Stimulated activated naive CD8-positive, alpha-beta T cell treated with anti-CD3 and anti-CD28 coated beads, Interleukin-15, Interleukin-2, amounts not matched to agents 100 ng/mL and 50 ng/mL, for 24 hours (primary cell): ENCODE measurements at regions not wholly inside any gene's neighbourhood (a gene's known extent, or its start where the extent isn't known, plus 50 kb on each side); places are given as distances from the start of the nearest gene placed in this dataset.

Source experiments
- H3K27ac Mint-ChIP-seq: one replicate; pipeline ENCODE4 v1.8.0; 2021; ENCODE audit warnings: mild to moderate bottlenecking, mixed read lengths
- H3K27me3 Mint-ChIP-seq: one replicate; pipeline ENCODE4 v1.8.0; 2021; ENCODE audit warnings: mixed read lengths
- H3K36me3 Mint-ChIP-seq: one replicate; pipeline ENCODE4 v1.8.0; 2021; ENCODE audit warnings: low read depth, mixed read lengths
- H3K4me1 Mint-ChIP-seq: one replicate; pipeline ENCODE4 v1.8.0; 2021; ENCODE audit warnings: low read depth, mixed read lengths
- H3K4me3 Mint-ChIP-seq: one replicate; pipeline ENCODE4 v1.8.0; 2021; ENCODE audit warnings: mild to moderate bottlenecking, mixed read lengths
- H3K9me3 Mint-ChIP-seq: one replicate; pipeline ENCODE4 v1.8.0; 2021; ENCODE audit warnings: mixed read lengths

- Mint-ChIP-seq H3K36me3 (no peaks in the 10 kb centered on the region), H3K27me3 (peaks cover 82% of the 10 kb centered on the region), H3K27ac (no peak overlapping the region), H3K9me3 (no peaks in the 10 kb centered on the region), H3K4me3 (peak overlapping the region; percentile 32), H3K4me1 (peaks cover 15% of the 10 kb centered on the region)
Measured at GRCh38 chr18:26654616-26655524, 106.5 kb upstream of the KCTD1 start.

GRCh38 chr18:26653943-26654615, 105.7 kb upstream of the KCTD1 start:
- no peak overlapping the region for H3K27ac Mint-ChIP-seq
- H3K36me3 Mint-ChIP-seq: no peaks in the 10 kb centered on the region
- H3K9me3 Mint-ChIP-seq: no peaks in the 10 kb centered on the region
- H3K4me3 Mint-ChIP-seq: no peak overlapping the region
- H3K4me1 Mint-ChIP-seq: peaks cover 15% of the 10 kb centered on the region
- H3K27me3 Mint-ChIP-seq: peaks cover 76% of the 10 kb centered on the region

- H3K36me3 Mint-ChIP-seq: no peaks in the 10 kb centered on the region
- H3K4me1 Mint-ChIP-seq: peaks cover 12% of the 10 kb centered on the region
- H3K27me3 Mint-ChIP-seq: peaks cover 61% of the 10 kb centered on the region
- no peak overlapping the region for H3K4me3 Mint-ChIP-seq
- no peak overlapping the region for H3K27ac Mint-ChIP-seq
- no peaks in the 10 kb centered on the region for H3K9me3 Mint-ChIP-seq
Measured at GRCh38 chr18:26652501-26652900, 104.1 kb upstream of the KCTD1 start.

DNA sequence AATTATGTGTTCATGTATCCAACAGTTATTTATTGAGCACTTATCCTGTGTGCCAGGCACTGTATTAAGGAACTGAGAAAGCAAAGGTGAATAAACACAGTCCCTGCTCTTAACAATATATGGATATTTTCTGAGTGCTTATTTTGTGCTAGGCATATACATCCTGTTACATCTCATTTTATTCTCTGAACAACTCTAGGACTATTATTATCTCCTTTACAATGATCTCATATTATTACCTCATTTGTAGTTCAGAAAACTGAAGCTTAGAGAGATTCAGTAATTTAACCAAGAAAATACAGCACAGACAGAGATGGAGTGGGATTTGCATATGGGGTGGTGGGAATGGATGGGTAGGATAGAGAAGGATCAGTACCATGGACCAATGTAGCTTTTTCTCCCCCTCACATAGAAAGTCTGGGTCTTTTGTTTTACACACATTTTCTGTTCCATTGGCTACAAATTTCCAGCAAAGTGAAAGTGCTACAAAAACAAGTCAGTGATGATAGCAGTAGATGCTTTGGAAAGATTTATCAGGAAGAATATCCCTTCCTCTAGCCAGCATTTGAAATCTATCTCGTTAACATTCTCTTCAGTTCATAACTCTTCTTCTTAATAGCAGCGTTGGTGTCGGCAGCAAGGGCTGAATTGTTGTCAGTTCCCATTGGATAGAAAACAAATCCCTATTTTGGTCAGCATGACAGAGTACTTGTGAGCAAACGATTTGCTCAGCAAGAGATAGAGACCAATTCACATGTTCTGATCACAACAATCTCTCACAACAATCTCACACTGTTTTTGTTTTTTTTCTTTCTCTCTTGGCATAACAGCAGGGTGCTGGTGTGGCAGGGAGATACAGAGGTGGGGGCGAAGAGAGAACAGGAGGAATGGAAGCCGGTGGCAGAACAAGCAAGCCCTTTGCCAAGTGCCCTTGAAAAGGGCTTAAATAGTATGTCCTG, 102.2 kb upstream of the KCTD1 start:
- Mint-ChIP-seq H3K27ac (no peak overlapping the region), H3K36me3 (no peaks in the 10 kb centered on the region), H3K27me3 (peaks cover 58% of the 10 kb centered on the region), H3K4me1 (peaks cover 5% of the 10 kb centered on the region), H3K4me3 (no peak overlapping the region), H3K9me3 (no peaks in the 10 kb centered on the region)

GRCh38 chr18:26649193-26649543, 100.8 kb upstream of the KCTD1 start:
- Mint-ChIP-seq H3K27me3 (peaks cover 45% of the 10 kb centered on the region), H3K27ac (no peak overlapping the region), H3K9me3 (no peaks in the 10 kb centered on the region), H3K4me3 (no peak overlapping the region), H3K4me1 (no peaks in the 10 kb centered on the region), H3K36me3 (no peaks in the 10 kb centered on the region)

DNA sequence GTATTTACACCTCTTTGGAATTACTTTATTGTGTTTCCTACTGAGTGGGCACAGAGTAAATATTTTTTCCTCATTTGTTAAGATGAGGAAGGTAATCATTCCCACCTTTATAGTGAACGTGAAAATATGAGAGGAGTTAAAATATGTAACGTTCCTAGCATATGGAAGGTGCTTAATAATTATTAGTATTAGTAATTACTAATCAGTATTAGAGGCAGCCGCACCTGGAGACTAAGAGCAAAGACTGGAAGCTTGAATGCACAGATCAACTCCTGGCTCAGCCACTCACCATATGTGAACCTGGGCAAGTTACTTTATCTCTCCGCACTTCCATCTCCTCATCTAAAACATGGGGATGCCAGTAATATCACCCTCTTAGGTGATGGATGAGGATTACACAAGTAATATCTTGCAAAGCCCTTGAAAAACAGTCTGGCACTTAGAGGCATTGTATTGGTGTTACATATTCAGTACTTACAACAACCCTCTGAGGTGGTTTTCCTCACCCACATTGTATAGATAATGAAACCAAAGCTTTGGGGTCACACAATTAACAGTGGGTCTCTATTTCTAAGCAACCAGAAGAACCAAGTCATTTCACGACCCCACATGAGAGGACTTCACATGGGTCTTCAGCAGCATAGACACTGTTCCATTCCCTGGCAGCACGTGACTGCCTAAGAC, 100.3 kb upstream of the KCTD1 start:
- Mint-ChIP-seq H3K9me3 (no peaks in the 10 kb centered on the region), H3K27me3 (peaks cover 43% of the 10 kb centered on the region), H3K4me1 (no peaks in the 10 kb centered on the region), H3K27ac (no peak overlapping the region), H3K36me3 (no peaks in the 10 kb centered on the region), H3K4me3 (no peak overlapping the region)

DNA sequence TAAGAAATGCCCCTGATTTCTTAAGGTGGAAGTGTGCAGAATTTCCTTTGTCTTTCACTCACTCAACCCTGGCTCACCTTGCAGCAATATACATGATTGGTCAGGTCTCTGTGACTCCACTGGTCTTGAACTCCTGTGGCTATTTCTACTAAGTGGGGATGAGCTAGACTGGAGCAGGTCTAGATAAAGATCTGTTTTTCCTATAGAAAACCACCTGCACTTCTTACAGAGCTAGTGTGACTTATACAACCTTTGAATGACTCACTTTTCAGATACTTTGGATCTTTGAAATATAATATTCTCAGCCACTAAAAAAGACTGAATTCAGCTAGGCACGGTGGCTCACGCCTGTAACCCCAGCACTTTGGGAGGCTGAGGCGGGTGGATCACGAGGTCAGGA, 98.5 kb upstream of the KCTD1 start:
- Mint-ChIP-seq H3K27me3 (peaks cover 30% of the 10 kb centered on the region), H3K4me3 (no peak overlapping the region), H3K27ac (no peak overlapping the region), H3K9me3 (no peaks in the 10 kb centered on the region), H3K4me1 (no peaks in the 10 kb centered on the region), H3K36me3 (no peaks in the 10 kb centered on the region)

- Mint-ChIP-seq H3K36me3 (no peaks in the 10 kb centered on the region), H3K9me3 (no peaks in the 10 kb centered on the region), H3K4me3 (no peak overlapping the region), H3K27ac (no peak overlapping the region), H3K27me3 (peaks cover 14% of the 10 kb centered on the region), H3K4me1 (no peaks in the 10 kb centered on the region)
Measured at GRCh38 chr18:26642440-26643348, 94.3 kb upstream of the KCTD1 start.

DNA sequence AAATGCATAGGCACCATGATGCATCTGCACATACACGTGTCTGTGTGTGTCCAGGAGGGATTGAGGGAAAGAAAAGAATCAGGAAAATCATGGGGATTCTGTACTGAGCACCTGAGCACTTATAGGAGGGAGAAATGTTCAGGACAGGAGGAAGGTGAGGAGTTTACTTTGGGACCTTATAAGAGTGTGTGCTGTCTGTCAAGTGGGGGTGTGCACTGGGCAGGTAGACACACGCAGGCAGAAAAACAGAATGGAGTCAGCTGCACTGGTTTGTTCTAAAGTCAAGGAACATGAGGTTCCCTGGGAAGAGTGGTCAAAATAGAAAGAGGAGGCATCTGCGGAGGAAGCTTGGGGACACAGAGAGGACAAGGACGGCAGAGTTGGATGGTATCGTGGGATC, 92.2 kb upstream of the KCTD1 start:
- H3K4me3 Mint-ChIP-seq: no peak overlapping the region
- no peak overlapping the region for H3K27ac Mint-ChIP-seq
- H3K27me3 Mint-ChIP-seq: peaks cover 9% of the 10 kb centered on the region
- no peaks in the 10 kb centered on the region for H3K9me3 Mint-ChIP-seq
- no peaks in the 10 kb centered on the region for H3K4me1 Mint-ChIP-seq
- H3K36me3 Mint-ChIP-seq: no peaks in the 10 kb centered on the region

DNA sequence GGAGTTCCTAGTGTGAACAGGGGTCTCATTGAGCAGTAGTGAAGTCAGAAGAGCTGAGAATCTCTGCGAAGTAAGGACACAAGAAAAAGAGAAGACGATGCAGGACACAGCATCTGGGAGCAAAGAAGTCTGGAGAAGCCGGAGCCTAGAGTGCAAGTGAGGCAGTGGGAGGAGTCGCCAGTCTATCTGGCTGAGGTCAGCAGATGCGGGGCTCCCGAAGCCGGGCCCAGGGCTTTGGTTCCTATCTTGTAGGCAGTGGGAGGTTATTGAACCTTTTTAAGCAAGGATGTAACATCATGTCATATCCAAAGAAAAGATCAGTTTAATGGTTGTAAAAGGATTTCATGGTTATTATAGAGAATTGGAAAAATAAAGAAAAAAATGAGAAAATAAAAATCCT, 90.8 kb upstream of the KCTD1 start:
- H3K4me3 Mint-ChIP-seq: no peak overlapping the region
- H3K27ac Mint-ChIP-seq: no peak overlapping the region
- no peaks in the 10 kb centered on the region for H3K4me1 Mint-ChIP-seq
- no peaks in the 10 kb centered on the region for H3K9me3 Mint-ChIP-seq
- no peaks in the 10 kb centered on the region for H3K36me3 Mint-ChIP-seq
- H3K27me3 Mint-ChIP-seq: peaks cover 8% of the 10 kb centered on the region

DNA sequence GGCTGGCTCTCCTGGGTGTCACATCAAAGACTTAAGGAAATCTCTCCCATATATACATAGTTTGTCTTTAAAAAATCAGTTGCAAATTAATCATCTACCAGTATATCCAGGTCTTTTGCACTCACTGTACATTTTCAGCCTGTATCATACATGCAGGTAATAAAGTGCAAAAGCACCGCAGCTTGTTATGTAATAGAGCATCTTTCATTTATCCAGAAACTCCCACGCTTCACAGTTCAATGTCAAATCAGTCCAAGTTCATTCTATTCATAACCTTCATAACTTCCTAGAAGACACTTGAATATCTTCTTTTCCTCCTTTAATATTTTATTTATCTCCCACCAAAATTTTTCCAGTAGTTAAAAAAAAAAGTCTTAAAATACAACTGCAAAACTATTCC, 89.6 kb upstream of the KCTD1 start:
- H3K4me3 Mint-ChIP-seq: no peak overlapping the region
- peaks cover 5% of the 10 kb centered on the region for H3K27me3 Mint-ChIP-seq
- no peaks in the 10 kb centered on the region for H3K4me1 Mint-ChIP-seq
- H3K9me3 Mint-ChIP-seq: no peaks in the 10 kb centered on the region
- no peak overlapping the region for H3K27ac Mint-ChIP-seq
- H3K36me3 Mint-ChIP-seq: no peaks in the 10 kb centered on the region

DNA sequence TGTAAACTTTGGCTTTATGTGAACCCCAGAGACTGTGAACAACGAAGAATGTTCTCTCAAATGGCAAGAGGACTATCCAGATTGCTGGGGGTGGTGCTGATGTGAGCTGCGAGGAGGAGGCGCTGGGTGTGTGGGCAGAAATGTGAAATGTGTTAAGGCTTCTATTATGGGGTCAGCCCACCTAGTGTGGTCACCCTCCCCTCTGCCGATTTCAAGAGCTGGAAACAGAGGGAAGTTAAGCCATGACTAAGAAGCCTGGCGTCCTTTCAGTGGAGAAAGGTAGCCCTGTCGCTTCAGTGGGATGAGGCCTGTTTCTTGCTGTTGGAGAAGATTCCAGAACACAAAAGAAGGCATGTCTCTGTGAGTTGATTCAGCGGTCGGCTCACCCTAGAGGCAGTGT, 89.0 kb upstream of the KCTD1 start:
- Mint-ChIP-seq H3K27me3 (peaks cover 5% of the 10 kb centered on the region), H3K4me1 (no peaks in the 10 kb centered on the region), H3K9me3 (no peaks in the 10 kb centered on the region), H3K4me3 (no peak overlapping the region), H3K36me3 (no peaks in the 10 kb centered on the region), H3K27ac (no peak overlapping the region)

DNA sequence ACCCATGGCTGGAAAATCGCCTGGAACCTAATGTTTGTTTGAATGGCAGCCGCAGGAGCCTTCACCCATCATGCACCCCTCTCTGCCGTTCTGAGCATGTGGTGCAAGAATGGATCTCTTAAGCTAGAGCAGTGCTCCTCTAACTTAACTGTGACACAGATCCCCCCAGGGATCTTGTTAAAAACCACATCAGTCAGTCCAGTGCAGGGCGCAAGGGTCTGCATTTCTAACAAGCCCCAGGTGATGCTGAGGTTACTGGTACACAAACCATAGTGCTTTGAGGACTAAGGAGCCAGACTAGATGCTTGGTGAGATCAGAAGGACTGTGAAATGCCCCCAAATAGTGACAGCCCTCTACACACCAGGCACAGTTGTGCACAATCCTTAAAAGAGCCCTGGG, 87.1 kb upstream of the KCTD1 start:
- H3K27ac Mint-ChIP-seq: no peak overlapping the region
- no peak overlapping the region for H3K4me3 Mint-ChIP-seq
- no peaks in the 10 kb centered on the region for H3K27me3 Mint-ChIP-seq
- no peaks in the 10 kb centered on the region for H3K4me1 Mint-ChIP-seq
- H3K9me3 Mint-ChIP-seq: no peaks in the 10 kb centered on the region
- H3K36me3 Mint-ChIP-seq: no peaks in the 10 kb centered on the region

DNA sequence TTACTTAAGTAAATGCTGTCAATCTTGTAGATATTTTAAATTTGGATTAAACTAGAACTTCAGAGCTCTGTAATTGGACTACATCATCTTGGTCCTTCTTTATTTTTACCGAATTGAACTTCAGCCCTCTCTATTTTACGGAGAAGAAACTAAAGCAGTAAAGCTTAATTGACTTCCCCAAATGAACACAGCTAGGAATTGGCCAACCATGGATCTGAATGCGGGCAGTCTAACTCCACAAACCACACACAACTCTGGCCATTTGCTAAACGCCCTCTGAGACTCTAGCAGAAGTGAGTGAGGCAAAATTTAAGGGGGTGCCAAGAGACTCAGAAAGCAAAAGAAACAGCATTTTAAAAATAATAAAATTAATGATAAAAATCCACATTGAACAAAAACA, 86.3 kb upstream of the KCTD1 start:
- no peaks in the 10 kb centered on the region for H3K9me3 Mint-ChIP-seq
- no peak overlapping the region for H3K27ac Mint-ChIP-seq
- H3K36me3 Mint-ChIP-seq: no peaks in the 10 kb centered on the region
- no peaks in the 10 kb centered on the region for H3K4me1 Mint-ChIP-seq
- no peak overlapping the region for H3K4me3 Mint-ChIP-seq
- no peaks in the 10 kb centered on the region for H3K27me3 Mint-ChIP-seq
